ENCODE measurements at regions not wholly inside any gene's neighbourhood (a gene's known extent, or its start where the extent isn't known, plus 50 kb on each side); places are given as distances from the start of the nearest gene placed in this dataset.

- no peak for TF ChIP-seq CTCF (IDR thresholded peaks at IDR 0.05)
- TF ChIP-seq POLR2A (IDR thresholded peaks at IDR 0.05): no peak
Observed at GRCh38 chr10:25849268-25849667, 84.8 kb upstream of the MYO3A start.
